Prostate gland (tissue), 2 donors: ENCODE measurements at regions not wholly inside any gene's neighbourhood (a gene's known extent, or its start where the extent isn't known, plus 50 kb on each side); places are given as distances from the start of the nearest gene placed in this dataset.

Experiments
- POLR2A ChIP-seq: fragments of 450-650 bp; IDR thresholded peaks from one replicate; pipeline ENCODE4 v1.6.1; 2016; ENCODE audit warnings: antibody characterized with exemption, mild to moderate bottlenecking
- POLR2AphosphoS5 ChIP-seq: sonication (generic); formaldehyde crosslinking; IDR thresholded peaks from one replicate; pipeline ENCODE4 v1.6.1; 2017; ENCODE audit warnings: antibody characterized with exemption
- TF ChIP-seq, protein P1 (sequence below), 4 experiments: fragments of 200-600 bp in 2 of 4; fragments of 450-650 bp in 2 of 4; sonication (generic) in 2 of 4; IDR thresholded peaks; 1 replicate in 3 of 4; 2 replicates in 1 of 4; pipeline ENCODE4 v1.5.1; 2016 to 2019; ENCODE audit warnings: antibody characterized with exemption in 4 of 4, mild to moderate bottlenecking in 2 of 4, moderate library complexity in 2 of 4

DNA sequence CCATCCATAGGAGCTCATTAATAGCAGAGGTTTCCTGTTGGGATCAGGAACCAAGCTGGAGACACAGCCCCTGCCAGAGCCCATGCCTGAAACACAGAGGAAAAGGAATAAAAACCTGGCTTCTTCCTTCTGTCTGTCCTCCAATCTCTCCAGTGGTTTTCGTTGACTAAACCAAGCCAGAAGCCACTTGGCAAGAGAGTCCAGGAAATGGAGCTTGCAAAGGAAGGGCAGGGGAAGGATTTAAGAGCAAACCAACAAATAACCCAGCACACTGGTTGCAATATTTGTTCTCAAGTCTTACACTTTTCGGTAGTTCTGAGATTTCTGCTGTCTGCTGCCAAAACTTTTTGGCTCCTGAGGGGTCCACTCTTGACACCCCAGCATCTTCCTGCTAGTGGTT is 137.0 kb upstream of the BMP2 start:
- TF ChIP-seq, protein P1, sequence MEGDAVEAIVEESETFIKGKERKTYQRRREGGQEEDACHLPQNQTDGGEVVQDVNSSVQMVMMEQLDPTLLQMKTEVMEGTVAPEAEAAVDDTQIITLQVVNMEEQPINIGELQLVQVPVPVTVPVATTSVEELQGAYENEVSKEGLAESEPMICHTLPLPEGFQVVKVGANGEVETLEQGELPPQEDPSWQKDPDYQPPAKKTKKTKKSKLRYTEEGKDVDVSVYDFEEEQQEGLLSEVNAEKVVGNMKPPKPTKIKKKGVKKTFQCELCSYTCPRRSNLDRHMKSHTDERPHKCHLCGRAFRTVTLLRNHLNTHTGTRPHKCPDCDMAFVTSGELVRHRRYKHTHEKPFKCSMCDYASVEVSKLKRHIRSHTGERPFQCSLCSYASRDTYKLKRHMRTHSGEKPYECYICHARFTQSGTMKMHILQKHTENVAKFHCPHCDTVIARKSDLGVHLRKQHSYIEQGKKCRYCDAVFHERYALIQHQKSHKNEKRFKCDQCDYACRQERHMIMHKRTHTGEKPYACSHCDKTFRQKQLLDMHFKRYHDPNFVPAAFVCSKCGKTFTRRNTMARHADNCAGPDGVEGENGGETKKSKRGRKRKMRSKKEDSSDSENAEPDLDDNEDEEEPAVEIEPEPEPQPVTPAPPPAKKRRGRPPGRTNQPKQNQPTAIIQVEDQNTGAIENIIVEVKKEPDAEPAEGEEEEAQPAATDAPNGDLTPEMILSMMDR (IDR thresholded peaks at IDR 0.05), result no peak
- TF ChIP-seq POLR2AphosphoS5, result no peak
- TF ChIP-seq POLR2A, result no peak
